LNCaP clone FGC (cell line): ENCODE measurements at regions not wholly inside any gene's neighbourhood (a gene's known extent, or its start where the extent isn't known, plus 50 kb on each side); places are given as distances from the start of the nearest gene placed in this dataset.

Experiments
- DNase-seq: peaks from one replicate; pipeline ENCODE4 v3.0.0-alpha.2; 2011; ENCODE audit warnings: low read depth
- H3K4me3 ChIP-seq: 2 replicates; pipeline ENCODE4 v1.5.1; 2011; ENCODE audit warnings: mild to moderate bottlenecking, low read depth, low read length, control low read depth
- CTCF ChIP-seq: IDR thresholded peaks from 2 replicates; pipeline ENCODE4 v1.5.1; 2012; ENCODE audit warnings: mild to moderate bottlenecking; ENCODE audit not compliant: control insufficient read depth, insufficient read depth; ENCODE audit errors: extremely low read depth

- no peak for TF ChIP-seq CTCF
- no peak overlapping the region for H3K4me3 ChIP-seq
- no peak for DNase-seq
Observed at GRCh38 chr4:156194896-156195295, 241.2 kb upstream of the CTSO start.

- H3K4me3 ChIP-seq: no peak overlapping the region
- TF ChIP-seq CTCF: no peak
- no peak for DNase-seq
Observed at GRCh38 chr4:156193800-156194199, 240.1 kb upstream of the CTSO start.

- H3K4me3 ChIP-seq: no peak overlapping the region
- DNase-seq: no peak
- TF ChIP-seq CTCF: no peak
Observed at GRCh38 chr4:156193106-156193505, 239.4 kb upstream of the CTSO start.

GRCh38 chr4:156192033-156192432, 238.4 kb upstream of the CTSO start:
- H3K4me3 ChIP-seq: no peak overlapping the region
- TF ChIP-seq CTCF: no peak
- DNase-seq: no peak

- DNase-seq: no peak
- H3K4me3 ChIP-seq: no peak overlapping the region
- TF ChIP-seq CTCF: no peak
Observed at GRCh38 chr4:156191044-156191781, 237.5 kb upstream of the CTSO start.

- no peak for DNase-seq
- H3K4me3 ChIP-seq: no peak overlapping the region
- TF ChIP-seq CTCF: no peak
Observed at GRCh38 chr4:156190615-156191014, 236.9 kb upstream of the CTSO start.

- no peak overlapping the region for H3K4me3 ChIP-seq
- no peak for DNase-seq
- no peak for TF ChIP-seq CTCF
Observed at GRCh38 chr4:156188596-156188995, 234.9 kb upstream of the CTSO start.
